ENCODE measurements at regions not wholly inside any gene's neighbourhood (a gene's known extent, or its start where the extent isn't known, plus 50 kb on each side); places are given as distances from the start of the nearest gene placed in this dataset.
"Not testable (repeated sequence)": the region's sequence is repeated elsewhere in the genome, so short reads cannot be mapped to it uniquely, and the experiment has no call there.

- no peak for DNase-seq (ENCODE audit: low spot score)
These were observed 364.9 kb upstream of the IRAK1BP1 start for GRCh38 chr6:78502386-78502887.

- DNase-seq (ENCODE audit: low spot score): no peak
These were observed 362.2 kb upstream of the IRAK1BP1 start for GRCh38 chr6:78505178-78505577.

GRCh38 chr6:78511009-78511408, 356.3 kb upstream of the IRAK1BP1 start:
- no peak for DNase-seq (ENCODE audit: low spot score)

GRCh38 chr6:78513856-78514255, 353.5 kb upstream of the IRAK1BP1 start:
- no peak for DNase-seq (ENCODE audit: low spot score)

DNA sequence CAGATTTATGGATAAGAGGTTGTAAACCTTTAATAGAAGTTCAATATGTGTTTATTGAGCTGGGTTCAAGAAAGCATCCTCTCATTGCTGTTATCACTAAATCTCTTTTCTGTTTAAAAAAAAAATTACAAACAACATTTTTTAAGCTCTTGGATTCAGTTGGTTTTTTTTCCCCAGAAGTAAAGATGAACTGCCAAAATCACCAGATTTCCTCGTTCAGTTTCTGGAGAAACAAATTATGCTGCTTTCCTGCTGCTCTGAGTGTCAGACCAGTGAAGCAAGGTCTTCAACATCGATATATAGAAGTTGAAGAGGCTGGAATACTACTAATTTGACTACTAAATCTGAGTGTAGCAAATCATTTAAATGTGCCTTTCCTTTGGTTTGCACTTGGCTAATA, 352.1 kb upstream of the IRAK1BP1 start:
- no peak for DNase-seq (ENCODE audit: low spot score)

DNA sequence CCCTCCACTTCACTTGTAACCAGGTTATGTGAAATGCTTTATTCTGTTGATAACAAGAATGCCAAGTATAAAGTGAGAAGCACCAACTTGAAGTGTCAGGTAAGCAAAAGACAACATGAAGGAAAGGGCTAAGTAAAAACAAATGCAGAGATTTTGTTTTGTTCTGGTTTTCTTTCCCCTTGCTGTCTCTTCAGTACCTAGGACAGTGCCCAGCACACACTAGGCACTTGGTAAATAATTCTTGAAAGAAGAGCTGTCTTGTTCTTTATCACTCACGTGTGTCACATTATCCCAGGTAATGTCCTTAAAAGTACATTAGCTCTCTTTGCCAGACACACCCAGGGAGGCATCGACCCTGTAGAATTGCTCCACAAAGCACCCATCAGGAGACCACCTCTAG, 350.0 kb upstream of the IRAK1BP1 start:
- DNase-seq (ENCODE audit: low spot score): no peak

DNA sequence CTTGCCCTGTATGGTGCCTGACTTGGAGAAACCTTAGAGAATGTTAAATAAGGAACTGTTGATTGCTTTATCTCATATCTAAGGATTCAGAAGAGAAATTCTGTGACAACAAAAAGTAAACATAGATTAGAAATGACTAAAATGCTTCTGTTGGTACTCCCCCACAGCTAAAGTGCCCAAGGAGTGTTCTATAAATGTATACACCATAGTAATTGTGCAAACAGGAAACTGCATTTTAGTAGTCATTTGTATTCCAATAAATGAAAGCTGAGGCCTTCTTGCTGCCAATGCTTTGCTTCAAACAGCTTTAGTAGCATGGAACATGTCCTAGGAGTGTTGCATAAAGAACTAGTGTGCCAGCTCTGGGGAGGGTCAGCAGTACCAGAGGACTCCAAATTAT, 343.7 kb upstream of the IRAK1BP1 start:
- DNase-seq (ENCODE audit: low spot score): no peak

DNA sequence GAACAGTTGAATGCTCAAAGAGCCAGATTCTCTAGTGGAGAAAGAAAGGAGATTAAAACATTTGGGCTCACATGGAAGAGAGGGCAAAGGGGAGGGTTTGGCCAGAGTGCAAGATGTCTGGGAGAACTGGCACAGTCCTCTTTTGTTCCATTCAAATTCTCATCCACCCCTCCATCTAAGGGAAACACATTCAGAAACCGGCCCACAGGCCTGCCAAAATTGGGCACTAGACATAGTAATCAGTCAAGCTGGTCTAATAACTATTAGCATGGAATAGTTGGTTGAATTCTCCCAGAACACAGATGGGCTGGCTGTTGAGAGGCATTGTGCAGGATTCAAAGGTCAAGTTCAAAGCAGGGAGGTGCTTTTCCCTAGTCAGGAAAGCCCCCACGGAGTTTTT, 341.4 kb upstream of the IRAK1BP1 start:
- DNase-seq (ENCODE audit: low spot score): no peak

- DNase-seq (ENCODE audit: low spot score): no peak
These were observed 340.9 kb upstream of the IRAK1BP1 start for GRCh38 chr6:78526432-78526831.

- no peak for DNase-seq (ENCODE audit: low spot score)
These were observed 338.4 kb upstream of the IRAK1BP1 start for GRCh38 chr6:78528926-78529325.

DNA sequence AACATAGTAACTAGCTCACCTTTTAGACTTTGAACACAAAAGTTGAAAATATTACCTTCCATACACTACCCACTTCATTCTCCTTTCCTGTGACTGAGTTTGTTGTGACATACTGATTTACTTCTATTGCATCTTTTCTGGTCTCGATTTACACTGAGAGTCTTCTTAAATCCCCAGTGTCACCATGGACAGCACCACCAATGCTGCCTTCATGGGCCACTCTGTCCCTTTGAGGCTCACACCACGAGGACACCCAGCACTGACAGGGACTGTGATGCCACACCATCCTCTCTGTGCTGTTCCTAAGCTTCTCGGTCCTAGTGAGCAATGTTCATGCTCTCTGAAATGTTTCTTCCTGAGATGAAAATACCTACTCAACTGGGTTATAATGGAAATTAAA, 337.1 kb upstream of the IRAK1BP1 start:
- no peak for DNase-seq (ENCODE audit: low spot score)

DNA sequence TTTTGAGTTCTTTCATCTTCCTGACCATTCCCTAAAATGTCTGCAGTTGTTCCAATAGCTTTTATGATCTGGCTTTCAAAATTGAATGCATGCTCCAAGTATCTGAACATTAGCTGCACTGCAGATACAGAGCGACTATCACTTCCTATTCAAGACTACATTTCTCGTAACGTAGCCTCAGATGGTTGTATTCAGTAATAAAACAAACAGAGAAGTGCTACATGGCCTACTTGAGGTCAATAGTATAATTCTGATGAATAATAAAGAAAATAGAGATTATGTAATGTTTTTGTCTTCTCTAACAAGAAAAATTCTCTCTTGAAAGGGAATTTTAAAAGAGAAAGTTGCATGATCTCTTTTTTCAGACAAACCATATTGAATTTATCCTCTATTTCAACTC, 333.9 kb upstream of the IRAK1BP1 start:
- DNase-seq (ENCODE audit: low spot score): no peak

DNA sequence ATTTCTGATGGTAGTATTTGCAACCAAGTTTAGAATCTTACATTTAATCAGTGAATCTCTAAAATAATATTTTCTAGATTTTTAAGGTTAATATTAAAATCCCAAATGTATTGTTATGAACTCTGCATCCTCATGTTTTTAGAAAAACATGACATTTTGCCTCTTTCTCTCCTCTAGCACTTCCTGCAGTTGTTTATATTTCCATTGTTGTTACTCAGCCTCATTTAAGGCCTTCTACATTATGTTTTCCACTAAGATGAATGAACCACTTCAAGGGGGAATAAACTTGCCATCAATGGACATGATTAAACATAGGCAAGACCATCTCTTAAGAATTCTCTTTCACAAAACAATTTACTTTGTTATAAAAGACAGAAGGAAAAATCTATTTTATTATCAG, 333.5 kb upstream of the IRAK1BP1 start:
- DNase-seq (ENCODE audit: low spot score): no peak

- no peak for DNase-seq (ENCODE audit: low spot score)
These were observed 329.3 kb upstream of the IRAK1BP1 start for GRCh38 chr6:78538002-78538401.

DNA sequence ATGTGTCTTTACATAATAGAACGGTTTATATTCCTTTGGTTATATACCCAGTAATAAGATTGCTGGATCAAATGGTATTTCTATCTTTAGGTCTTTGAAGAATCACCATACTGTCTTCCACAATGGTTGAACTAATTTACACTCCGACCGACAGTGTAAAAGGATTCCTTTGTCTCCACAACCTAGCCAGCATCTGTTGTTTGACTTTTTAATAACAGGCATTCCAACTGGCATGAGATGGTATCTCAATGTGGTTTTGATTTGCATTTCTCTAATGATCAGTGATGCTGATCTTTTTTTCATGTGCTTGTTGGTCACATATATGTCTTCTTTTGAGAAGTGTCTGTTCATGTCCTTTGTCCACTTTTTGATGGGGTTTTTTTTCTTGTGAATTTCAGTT, 319.7 kb upstream of the IRAK1BP1 start:
- DNase-seq (ENCODE audit: low spot score): not testable (repeated sequence)

DNA sequence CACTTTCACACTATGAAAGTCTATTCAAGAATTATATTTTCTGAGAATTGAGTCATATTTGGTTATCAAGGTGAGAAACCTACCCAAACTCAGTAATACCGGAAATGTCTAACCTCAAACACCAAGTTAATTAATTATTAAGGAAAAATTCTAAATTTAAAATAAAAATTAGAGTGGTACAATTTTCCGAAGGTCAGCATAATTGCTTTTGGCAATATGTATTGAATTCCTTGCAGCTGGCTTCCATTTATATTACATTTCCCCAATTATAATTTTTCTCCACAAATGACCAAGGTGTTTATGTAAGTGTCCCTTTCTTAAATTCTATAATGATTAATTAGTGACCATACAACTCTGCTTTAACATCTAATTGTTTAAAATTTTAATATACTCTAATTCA, 316.0 kb upstream of the IRAK1BP1 start:
- DNase-seq (ENCODE audit: low spot score): no peak

GRCh38 chr6:78552435-78552834, 314.9 kb upstream of the IRAK1BP1 start:
- DNase-seq (ENCODE audit: low spot score): no peak

- DNase-seq (ENCODE audit: low spot score): no peak
These were observed 313.0 kb upstream of the IRAK1BP1 start for GRCh38 chr6:78554341-78554740.

DNA sequence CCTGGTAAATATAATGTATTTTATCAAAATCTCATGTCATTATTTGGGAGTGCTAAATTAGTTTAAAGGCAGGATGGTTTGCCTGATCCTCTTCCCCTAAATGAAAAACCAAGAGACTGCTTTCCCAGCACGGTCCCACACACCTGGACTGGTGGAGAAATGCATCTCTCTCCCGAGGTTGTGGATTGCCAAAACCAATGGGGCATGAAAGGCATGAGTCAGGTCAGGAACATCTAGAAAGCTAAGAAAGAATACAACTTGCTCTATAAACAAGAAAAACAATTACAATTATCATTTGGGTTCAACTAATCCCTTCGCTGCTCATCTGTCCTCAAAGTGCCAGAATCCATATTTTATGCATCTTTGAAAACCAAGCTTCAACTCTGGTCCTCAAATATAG, 308.3 kb upstream of the IRAK1BP1 start:
- DNase-seq (ENCODE audit: low spot score): no peak

DNA sequence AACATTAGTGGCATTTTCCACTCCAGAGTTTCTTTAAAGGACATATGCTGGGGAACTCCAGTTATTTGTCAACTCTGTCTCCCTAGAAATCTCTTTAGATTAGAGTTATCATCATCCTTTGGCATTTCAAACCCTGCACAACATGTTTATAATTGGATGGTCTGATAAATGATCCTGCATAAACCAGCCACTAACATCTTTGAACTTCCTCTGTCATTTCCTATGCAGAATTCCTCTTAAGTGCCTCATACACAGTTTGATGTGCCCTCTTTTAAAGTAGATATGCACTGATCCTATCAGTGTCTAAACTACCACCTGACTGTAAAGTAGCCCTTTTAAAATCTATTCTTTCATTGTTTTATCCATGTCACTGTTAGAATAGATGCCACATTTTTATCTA, 306.3 kb upstream of the IRAK1BP1 start:
- no peak for DNase-seq (ENCODE audit: low spot score)

DNA sequence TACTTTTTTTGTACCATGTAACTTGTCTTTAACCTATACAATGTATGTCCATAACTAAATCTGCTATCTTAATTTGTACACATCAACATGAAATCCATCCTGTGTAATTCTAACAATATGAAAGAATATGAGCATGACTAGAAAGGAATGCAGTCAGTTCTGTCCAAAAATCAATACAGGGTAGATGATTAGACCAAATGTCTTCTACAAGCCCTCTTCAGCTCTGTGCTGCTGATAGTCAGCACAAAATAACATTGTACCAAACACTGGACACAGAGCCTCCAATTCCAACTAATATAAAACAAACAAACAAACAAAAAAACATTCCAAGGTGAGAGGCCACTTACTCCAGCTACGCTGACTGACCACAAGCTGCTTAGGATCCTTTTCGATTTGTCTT, 301.4 kb upstream of the IRAK1BP1 start:
- no peak for DNase-seq (ENCODE audit: low spot score)

DNA sequence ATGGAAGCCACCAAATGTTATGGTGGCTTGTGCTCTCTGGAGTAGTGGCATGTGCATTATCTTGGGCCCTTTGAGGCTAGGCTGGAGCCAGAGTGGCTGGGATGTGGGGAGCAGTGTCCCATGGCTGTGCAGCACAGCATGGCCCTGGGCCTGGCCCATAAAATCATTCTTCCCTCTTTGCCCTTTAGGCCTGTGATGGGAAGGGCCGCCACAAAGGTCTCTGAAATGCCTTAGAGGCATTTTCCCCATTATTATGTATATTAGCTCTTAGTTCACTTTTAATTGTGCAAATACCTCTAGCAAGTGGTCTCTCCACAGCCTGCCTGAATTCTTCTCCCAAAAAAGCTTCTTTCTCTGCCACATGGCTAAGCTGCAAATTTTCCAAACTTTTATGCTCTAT, 297.3 kb upstream of the IRAK1BP1 start:
- DNase-seq (ENCODE audit: low spot score): no peak

GRCh38 chr6:78577585-78577984, 289.8 kb upstream of the IRAK1BP1 start:
- no peak for DNase-seq (ENCODE audit: low spot score)

GRCh38 chr6:78578430-78578829, 288.9 kb upstream of the IRAK1BP1 start:
- DNase-seq (ENCODE audit: low spot score): no peak

GRCh38 chr6:78580923-78581322, 286.4 kb upstream of the IRAK1BP1 start:
- no peak for DNase-seq (ENCODE audit: low spot score)

Measured in H4 (cell line).